HG02759 (cell line): ENCODE measurements at regions not wholly inside any gene's neighbourhood (a gene's known extent, or its start where the extent isn't known, plus 50 kb on each side); places are given as distances from the start of the nearest gene placed in this dataset.
"Not testable (repeated sequence)": the region's sequence is repeated elsewhere in the genome, so short reads cannot be mapped to it uniquely, and the experiment has no call there.

ENCODE experiments used
- ATAC-seq: cut with Tn5 transposase; IDR thresholded peaks from one replicate; pipeline ENCODE4 v1.9.1; 2021; ENCODE audit warnings: mild to moderate bottlenecking, moderate library complexity; ENCODE audit not compliant: unreplicated experiment

GRCh38 chr5:88092958-88093605 lies 175.6 kb downstream of the TMEM161B start:
- ATAC-seq = no peak

GRCh38 chr5:88092358-88092757 lies 176.3 kb downstream of the TMEM161B start:
- no peak for ATAC-seq

- no peak for ATAC-seq
Measured at GRCh38 chr5:88090506-88090905, 178.1 kb downstream of the TMEM161B start.

GRCh38 chr5:88089719-88090390 lies 178.8 kb downstream of the TMEM161B start:
- no peak for ATAC-seq

GRCh38 chr5:88085462-88085861 lies 183.2 kb downstream of the TMEM161B start:
- no peak for ATAC-seq

- no peak for ATAC-seq
Measured at GRCh38 chr5:88081877-88082276, 186.8 kb downstream of the TMEM161B start.

- ATAC-seq = no peak
Measured at GRCh38 chr5:88063813-88064212, 204.8 kb downstream of the TMEM161B start.

GRCh38 chr5:88060194-88060593 lies 208.5 kb downstream of the TMEM161B start:
- no peak for ATAC-seq

GRCh38 chr5:88058625-88059024 lies 210.0 kb downstream of the TMEM161B start:
- no peak for ATAC-seq

GRCh38 chr5:88052468-88052867 lies 216.2 kb downstream of the TMEM161B start:
- ATAC-seq = not testable (repeated sequence)

- ATAC-seq = no peak
Measured at GRCh38 chr5:88051148-88051547, 217.5 kb downstream of the TMEM161B start.

GRCh38 chr5:88049737-88050136 lies 218.9 kb downstream of the TMEM161B start:
- ATAC-seq = no peak

- ATAC-seq = no peak
Measured at GRCh38 chr5:88049156-88049555, 219.5 kb downstream of the TMEM161B start.

- ATAC-seq = no peak
Measured at GRCh38 chr5:88045931-88046461, 222.6 kb downstream of the TMEM161B start.

- no peak for ATAC-seq
Measured at GRCh38 chr5:88045165-88045564, 223.5 kb downstream of the TMEM161B start.

GRCh38 chr5:88034520-88034919 lies 234.1 kb downstream of the TMEM161B start:
- no peak for ATAC-seq

- ATAC-seq = no peak
Measured at GRCh38 chr5:88033191-88033590, 235.5 kb downstream of the TMEM161B start.

GRCh38 chr5:88029011-88029410 lies 239.6 kb downstream of the TMEM161B start:
- ATAC-seq = no peak

- no peak for ATAC-seq
Measured at GRCh38 chr5:88021141-88021540, 247.5 kb downstream of the TMEM161B start.

GRCh38 chr5:88014984-88015383 lies 253.7 kb downstream of the TMEM161B start:
- not testable (repeated sequence) for ATAC-seq

- no peak for ATAC-seq
Measured at GRCh38 chr5:88000877-88001276, 267.8 kb downstream of the TMEM161B start.

- ATAC-seq = no peak
Measured at GRCh38 chr5:87997662-87998061, 271.0 kb downstream of the TMEM161B start.
